ENCODE measurements at regions not wholly inside any gene's neighbourhood (a gene's known extent, or its start where the extent isn't known, plus 50 kb on each side); places are given as distances from the start of the nearest gene placed in this dataset.

- Histone ChIP-seq H3K27ac (ENCODE audit: low read depth, low read length, poor library complexity, severe bottlenecking) (no peak overlapping the region), H3K9me3 (ENCODE audit: low read depth, low read length, poor library complexity, severe bottlenecking) (no peaks in the 10 kb centered on the region), H3K4me3 (ENCODE audit: low read depth, low read length, poor library complexity, severe bottlenecking) (no peak overlapping the region), H3K36me3 (ENCODE audit: insufficient read depth, low read length, poor library complexity, severe bottlenecking) (no peaks in the 10 kb centered on the region), H3K27me3 (replicated peaks; ENCODE audit: insufficient read depth, low read depth, low read length, poor library complexity) (no peaks in the 10 kb centered on the region), H3K4me1 (ENCODE audit: insufficient read depth, low read length, poor library complexity, severe bottlenecking) (no peaks in the 10 kb centered on the region)
- intact Hi-C loops (cut with micrococcal nuclease; ENCODE audit: unreplicated experiment) = no loop called here
- no TSS peak for BruUV-seq (replicated peaks)
- TF ChIP-seq CTCF (conservative IDR thresholded peaks at IDR 0.05; ENCODE audit: low read depth, low read length) (no peak), EZH2 (IDR thresholded peaks at IDR 0.05; ENCODE audit: borderline replicate concordance, low read depth, low read length, poor library complexity, severe bottlenecking) (no peak)
- DNase-seq (ENCODE audit: low spot score) = no peak
- ChIA-PET POLR2A (ENCODE audit: low non-redundant PET) (no interaction called here), CTCF (no interaction called here)
Measured at GRCh38 chr6:3650959-3651697, 100.4 kb downstream of the PXDC1 start.

- Histone ChIP-seq H3K27ac (ENCODE audit: low read depth, low read length, poor library complexity, severe bottlenecking) (no peak overlapping the region), H3K4me3 (ENCODE audit: low read depth, low read length, poor library complexity, severe bottlenecking) (no peak overlapping the region), H3K36me3 (ENCODE audit: insufficient read depth, low read length, poor library complexity, severe bottlenecking) (no peaks in the 10 kb centered on the region), H3K27me3 (replicated peaks; ENCODE audit: insufficient read depth, low read depth, low read length, poor library complexity) (no peaks in the 10 kb centered on the region), H3K9me3 (ENCODE audit: low read depth, low read length, poor library complexity, severe bottlenecking) (no peaks in the 10 kb centered on the region), H3K4me1 (ENCODE audit: insufficient read depth, low read length, poor library complexity, severe bottlenecking) (no peaks in the 10 kb centered on the region)
- intact Hi-C loops (cut with micrococcal nuclease; ENCODE audit: unreplicated experiment) = no loop called here
- no TSS peak for BruUV-seq (replicated peaks)
- TF ChIP-seq EZH2 (IDR thresholded peaks at IDR 0.05; ENCODE audit: borderline replicate concordance, low read depth, low read length, poor library complexity, severe bottlenecking) = no peak
- TF ChIP-seq CTCF (conservative IDR thresholded peaks at IDR 0.05; ENCODE audit: low read depth, low read length) = no peak
- POLR2A ChIA-PET (ENCODE audit: low non-redundant PET) = no interaction called here
- no peak for DNase-seq (ENCODE audit: low spot score)
- CTCF ChIA-PET = no interaction called here
Measured at GRCh38 chr6:3650076-3650958, 101.2 kb downstream of the PXDC1 start.

- Histone ChIP-seq H3K27ac (ENCODE audit: low read depth, low read length, poor library complexity, severe bottlenecking) (no peak overlapping the region), H3K4me3 (ENCODE audit: low read depth, low read length, poor library complexity, severe bottlenecking) (no peak overlapping the region), H3K9me3 (ENCODE audit: low read depth, low read length, poor library complexity, severe bottlenecking) (no peaks in the 10 kb centered on the region), H3K4me1 (ENCODE audit: insufficient read depth, low read length, poor library complexity, severe bottlenecking) (no peaks in the 10 kb centered on the region), H3K36me3 (ENCODE audit: insufficient read depth, low read length, poor library complexity, severe bottlenecking) (no peaks in the 10 kb centered on the region), H3K27me3 (replicated peaks; ENCODE audit: insufficient read depth, low read depth, low read length, poor library complexity) (no peaks in the 10 kb centered on the region)
- no peak for TF ChIP-seq EZH2 (IDR thresholded peaks at IDR 0.05; ENCODE audit: borderline replicate concordance, low read depth, low read length, poor library complexity, severe bottlenecking)
- TF ChIP-seq CTCF (conservative IDR thresholded peaks at IDR 0.05; ENCODE audit: low read depth, low read length) = no peak
- no TSS peak for BruUV-seq (replicated peaks)
- intact Hi-C loops (cut with micrococcal nuclease; ENCODE audit: unreplicated experiment) = no loop called here
- CTCF ChIA-PET = no interaction called here
- POLR2A ChIA-PET (ENCODE audit: low non-redundant PET) = no interaction called here
- no peak for DNase-seq (ENCODE audit: low spot score)
Measured at GRCh38 chr6:3648724-3649123, 102.8 kb downstream of the PXDC1 start.
